ENCODE measurements at regions not wholly inside any gene's neighbourhood (a gene's known extent, or its start where the extent isn't known, plus 50 kb on each side); places are given as distances from the start of the nearest gene placed in this dataset.

DNA sequence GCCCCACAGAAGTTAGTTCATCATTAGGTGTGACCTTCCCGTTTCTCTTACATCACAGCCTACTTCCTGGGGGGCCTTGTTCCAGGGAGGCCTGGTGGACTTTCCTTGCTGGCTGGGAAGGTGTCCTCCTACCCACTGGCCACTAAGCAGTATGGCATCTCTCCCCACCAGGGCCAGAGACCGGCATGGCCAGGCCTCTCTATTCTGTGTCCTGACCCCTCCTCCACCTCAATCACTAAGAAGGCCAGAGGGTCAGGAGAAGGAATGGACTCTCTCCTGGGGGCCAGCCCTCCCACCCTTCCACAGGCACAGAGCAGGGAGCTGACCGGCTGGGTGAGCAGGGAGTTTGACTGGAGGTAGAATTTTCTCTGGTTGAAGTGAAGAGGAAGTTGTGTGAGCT lies 81.9 kb downstream of the PJA1 start:
- Histone ChIP-seq H3K9me3 (ENCODE audit: insufficient read depth, low read length) (no peaks in the 10 kb centered on the region), H3K36me3 (replicated peaks; ENCODE audit: low read depth, low read length) (no peaks in the 10 kb centered on the region), H3K4me2 (ENCODE audit: low read length) (no peak overlapping the region), H3K9ac (ENCODE audit: low read length) (no peak overlapping the region), H3K27me3 (ENCODE audit: low read depth, low read length) (no peaks in the 10 kb centered on the region), H4K20me1 (ENCODE audit: insufficient read depth, low read length) (no peaks in the 10 kb centered on the region), H2AFZ (ENCODE audit: low read depth, low read length) (no peak overlapping the region), H3K79me2 (ENCODE audit: low read length) (no peaks in the 10 kb centered on the region), H3K27ac (ENCODE audit: low read length) (no peak overlapping the region), H3K4me3 (ENCODE audit: low read length) (no peak overlapping the region), H3K4me1 (ENCODE audit: low read length) (no peaks in the 10 kb centered on the region)
- TF ChIP-seq, protein P1, sequence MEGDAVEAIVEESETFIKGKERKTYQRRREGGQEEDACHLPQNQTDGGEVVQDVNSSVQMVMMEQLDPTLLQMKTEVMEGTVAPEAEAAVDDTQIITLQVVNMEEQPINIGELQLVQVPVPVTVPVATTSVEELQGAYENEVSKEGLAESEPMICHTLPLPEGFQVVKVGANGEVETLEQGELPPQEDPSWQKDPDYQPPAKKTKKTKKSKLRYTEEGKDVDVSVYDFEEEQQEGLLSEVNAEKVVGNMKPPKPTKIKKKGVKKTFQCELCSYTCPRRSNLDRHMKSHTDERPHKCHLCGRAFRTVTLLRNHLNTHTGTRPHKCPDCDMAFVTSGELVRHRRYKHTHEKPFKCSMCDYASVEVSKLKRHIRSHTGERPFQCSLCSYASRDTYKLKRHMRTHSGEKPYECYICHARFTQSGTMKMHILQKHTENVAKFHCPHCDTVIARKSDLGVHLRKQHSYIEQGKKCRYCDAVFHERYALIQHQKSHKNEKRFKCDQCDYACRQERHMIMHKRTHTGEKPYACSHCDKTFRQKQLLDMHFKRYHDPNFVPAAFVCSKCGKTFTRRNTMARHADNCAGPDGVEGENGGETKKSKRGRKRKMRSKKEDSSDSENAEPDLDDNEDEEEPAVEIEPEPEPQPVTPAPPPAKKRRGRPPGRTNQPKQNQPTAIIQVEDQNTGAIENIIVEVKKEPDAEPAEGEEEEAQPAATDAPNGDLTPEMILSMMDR (IDR thresholded peaks at IDR 0.05; ENCODE audit: low read depth, low read length): no peak

GRCh38 chrX:69082753-69083150 lies 82.5 kb downstream of the PJA1 start:
- no peak overlapping the region for H2AFZ ChIP-seq (ENCODE audit: low read depth, low read length)
- H3K79me2 ChIP-seq (ENCODE audit: low read length): no peaks in the 10 kb centered on the region
- no peak overlapping the region for H3K4me3 ChIP-seq (ENCODE audit: low read length)
- H3K27ac ChIP-seq (ENCODE audit: low read length): no peak overlapping the region
- H4K20me1 ChIP-seq (ENCODE audit: insufficient read depth, low read length): no peaks in the 10 kb centered on the region
- no peaks in the 10 kb centered on the region for H3K9me3 ChIP-seq (ENCODE audit: insufficient read depth, low read length)
- H3K27me3 ChIP-seq (ENCODE audit: low read depth, low read length): no peaks in the 10 kb centered on the region
- no peaks in the 10 kb centered on the region for H3K4me1 ChIP-seq (ENCODE audit: low read length)
- H3K36me3 ChIP-seq (replicated peaks; ENCODE audit: low read depth, low read length): no peaks in the 10 kb centered on the region
- no peak overlapping the region for H3K9ac ChIP-seq (ENCODE audit: low read length)
- no peak overlapping the region for H3K4me2 ChIP-seq (ENCODE audit: low read length)
- TF ChIP-seq EZH2phosphoT487 (IDR thresholded peaks at IDR 0.05; ENCODE audit: low read depth): no peak
- TF ChIP-seq, protein P1 (IDR thresholded peaks at IDR 0.05; ENCODE audit: low read depth, low read length): no peak

DNA sequence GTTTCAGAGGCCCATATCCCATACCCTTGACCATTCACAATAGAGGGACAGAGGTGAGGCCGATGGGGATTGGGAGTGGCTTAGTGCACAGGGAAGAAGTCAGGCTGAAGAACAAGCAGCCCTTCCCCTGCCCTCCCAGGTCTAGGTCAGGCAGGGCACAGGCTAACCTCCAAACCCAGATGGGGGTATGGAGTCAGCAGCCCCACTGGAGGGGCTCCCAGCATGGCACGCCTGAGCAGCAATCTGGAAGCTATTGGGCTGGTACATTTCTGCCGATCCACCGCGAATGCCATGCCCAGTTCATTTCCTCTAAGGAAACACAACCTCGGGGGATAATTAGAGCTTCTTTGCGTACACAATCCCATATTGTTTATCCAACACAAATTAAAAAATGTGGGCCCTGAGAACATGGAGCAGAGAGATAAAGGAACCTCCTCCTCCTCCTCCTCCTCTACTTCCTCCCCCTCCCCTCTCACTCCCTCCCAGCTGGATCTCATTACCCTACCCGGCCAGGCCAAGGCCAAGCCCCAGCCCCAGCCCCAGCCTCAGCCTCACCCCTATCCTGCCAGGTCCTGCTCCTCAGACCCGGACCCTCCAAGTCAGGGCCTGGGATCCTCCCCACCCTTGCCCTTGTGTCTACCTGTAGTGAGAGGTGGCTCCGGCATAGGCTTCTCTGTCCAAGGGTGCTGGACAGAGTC lies 83.0 kb downstream of the PJA1 start:
- H4K20me1 ChIP-seq (ENCODE audit: insufficient read depth, low read length): no peaks in the 10 kb centered on the region
- H3K79me2 ChIP-seq (ENCODE audit: low read length): no peaks in the 10 kb centered on the region
- no peaks in the 10 kb centered on the region for H3K9me3 ChIP-seq (ENCODE audit: insufficient read depth, low read length)
- H3K9ac ChIP-seq (ENCODE audit: low read length): no peak overlapping the region
- no peak overlapping the region for H3K4me3 ChIP-seq (ENCODE audit: low read length)
- TF ChIP-seq, protein P1 (IDR thresholded peaks at IDR 0.05; ENCODE audit: low read depth, low read length): no peak
- TF ChIP-seq EZH2phosphoT487 (IDR thresholded peaks at IDR 0.05; ENCODE audit: low read depth): no peak
- H3K27me3 ChIP-seq (ENCODE audit: low read depth, low read length): no peaks in the 10 kb centered on the region
- no peak overlapping the region for H3K4me2 ChIP-seq (ENCODE audit: low read length)
- H3K27ac ChIP-seq (ENCODE audit: low read length): no peak overlapping the region
- no peak overlapping the region for H2AFZ ChIP-seq (ENCODE audit: low read depth, low read length)
- H3K36me3 ChIP-seq (replicated peaks; ENCODE audit: low read depth, low read length): no peaks in the 10 kb centered on the region
- no peaks in the 10 kb centered on the region for H3K4me1 ChIP-seq (ENCODE audit: low read length)

- H3K27me3 ChIP-seq (ENCODE audit: low read depth, low read length): no peaks in the 10 kb centered on the region
Observed at GRCh38 chrX:69080855-69081465, 84.3 kb downstream of the PJA1 start.

More at GRCh38 chrX:69080855-69081465, 84.3 kb downstream of the PJA1 start:
- no peak overlapping the region for H3K4me2 ChIP-seq (ENCODE audit: low read length)
- TF ChIP-seq, protein P1 (IDR thresholded peaks at IDR 0.05; ENCODE audit: low read depth, low read length): no peak
- TF ChIP-seq EZH2phosphoT487 (IDR thresholded peaks at IDR 0.05; ENCODE audit: low read depth): no peak
- H2AFZ ChIP-seq (ENCODE audit: low read depth, low read length): no peak overlapping the region
- H3K9me3 ChIP-seq (ENCODE audit: insufficient read depth, low read length): no peaks in the 10 kb centered on the region
- H3K9ac ChIP-seq (ENCODE audit: low read length): no peak overlapping the region
- no peaks in the 10 kb centered on the region for H3K4me1 ChIP-seq (ENCODE audit: low read length)
- H3K4me3 ChIP-seq (ENCODE audit: low read length): no peak overlapping the region
- no peaks in the 10 kb centered on the region for H3K79me2 ChIP-seq (ENCODE audit: low read length)
- no peaks in the 10 kb centered on the region for H4K20me1 ChIP-seq (ENCODE audit: insufficient read depth, low read length)
- H3K27ac ChIP-seq (ENCODE audit: low read length): no peak overlapping the region
- no peaks in the 10 kb centered on the region for H3K36me3 ChIP-seq (replicated peaks; ENCODE audit: low read depth, low read length)

All from OCI-LY3 (cell line).